IgD-negative memory B cell (primary cell): ENCODE measurements at regions not wholly inside any gene's neighbourhood (a gene's known extent, or its start where the extent isn't known, plus 50 kb on each side); places are given as distances from the start of the nearest gene placed in this dataset.
"Not testable (repeated sequence)": the region's sequence is repeated elsewhere in the genome, so short reads cannot be mapped to it uniquely, and the experiment has no call there.

Source experiments
- H3K27ac Mint-ChIP-seq, 3 donors: one replicate each; pipeline ENCODE4 v1.8.0; 2020 to 2022; ENCODE audit warnings: mild to moderate bottlenecking in 3 of 3, mixed read lengths in 3 of 3, moderate library complexity in 1 of 3
- H3K27me3 Mint-ChIP-seq: one replicate; pipeline ENCODE4 v1.8.0; 2021; ENCODE audit warnings: mixed read lengths
- H3K36me3 Mint-ChIP-seq: one replicate; pipeline ENCODE4 v1.8.0; 2020; ENCODE audit warnings: mild to moderate bottlenecking, mixed read lengths
- H3K4me1 Mint-ChIP-seq, 3 donors: one replicate each; pipeline ENCODE4 v1.8.0; 2020 to 2022; ENCODE audit warnings: mixed read lengths in 3 of 3, mild to moderate bottlenecking in 1 of 3
- H3K4me3 Mint-ChIP-seq, 4 donors: one replicate each; pipeline ENCODE4 v1.8.0; 2020 to 2022; ENCODE audit warnings: mild to moderate bottlenecking in 4 of 4, mixed read lengths in 4 of 4, moderate library complexity in 3 of 4
- H3K9me3 Mint-ChIP-seq, 3 donors: one replicate each; pipeline ENCODE4 v1.8.0; 2020 to 2021; ENCODE audit warnings: mixed read lengths in 3 of 3, mild to moderate bottlenecking in 1 of 3

DNA sequence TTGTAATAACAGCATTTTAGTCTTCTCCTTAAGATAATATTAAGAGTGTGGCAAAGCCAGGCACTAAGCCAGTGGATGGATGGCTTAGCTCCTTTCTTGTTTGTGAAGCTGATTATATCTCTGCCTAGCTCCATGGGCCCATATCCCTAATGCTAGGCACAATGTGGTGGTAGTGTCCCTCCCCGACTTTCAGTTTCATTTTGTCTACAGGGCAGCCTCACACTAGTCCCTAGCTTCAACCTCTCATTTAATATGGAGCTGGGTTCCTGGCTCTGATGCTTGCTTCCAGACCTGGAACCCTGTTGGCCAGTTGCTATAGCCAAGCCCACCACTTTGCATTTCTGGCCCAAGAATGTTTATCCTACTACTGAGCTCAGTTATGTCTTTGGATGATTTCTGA lies 437.0 kb upstream of the MEIS1 start:
- Mint-ChIP-seq H3K9me3 (peaks cover 0 to 1% (median 0%) of the 10 kb centered on the region in 3 donors), H3K4me3 (no peak overlapping the region), H3K27ac (no peak overlapping the region), H3K4me1 (no peaks in the 10 kb centered on the region), H3K27me3 (no peaks in the 10 kb centered on the region), H3K36me3 (no peaks in the 10 kb centered on the region)

DNA sequence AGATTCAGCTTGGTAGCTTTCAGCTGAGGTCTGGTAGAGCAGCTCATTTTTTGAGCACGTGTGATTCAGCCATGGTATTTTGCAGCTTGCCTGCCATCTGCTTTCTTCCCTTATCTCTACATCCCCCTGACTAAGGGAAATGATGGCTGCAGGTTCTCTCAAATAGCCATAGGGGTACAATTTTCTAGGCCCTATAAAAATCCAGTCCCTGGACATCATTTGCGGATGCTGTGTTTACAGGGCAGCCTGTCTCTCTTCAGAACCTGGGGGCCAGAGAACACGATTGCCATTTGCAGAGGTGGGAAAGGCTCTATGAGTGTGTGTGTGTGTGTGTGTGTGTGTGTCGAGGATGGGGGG lies 442.7 kb upstream of the MEIS1 start:
- Mint-ChIP-seq H3K4me3 (no peak overlapping the region), H3K27me3 (no peaks in the 10 kb centered on the region), H3K9me3 (peaks cover 3 to 8% (median 8%) of the 10 kb centered on the region in 3 donors), H3K36me3 (no peaks in the 10 kb centered on the region), H3K27ac (no peak overlapping the region), H3K4me1 (no peaks in the 10 kb centered on the region)

DNA sequence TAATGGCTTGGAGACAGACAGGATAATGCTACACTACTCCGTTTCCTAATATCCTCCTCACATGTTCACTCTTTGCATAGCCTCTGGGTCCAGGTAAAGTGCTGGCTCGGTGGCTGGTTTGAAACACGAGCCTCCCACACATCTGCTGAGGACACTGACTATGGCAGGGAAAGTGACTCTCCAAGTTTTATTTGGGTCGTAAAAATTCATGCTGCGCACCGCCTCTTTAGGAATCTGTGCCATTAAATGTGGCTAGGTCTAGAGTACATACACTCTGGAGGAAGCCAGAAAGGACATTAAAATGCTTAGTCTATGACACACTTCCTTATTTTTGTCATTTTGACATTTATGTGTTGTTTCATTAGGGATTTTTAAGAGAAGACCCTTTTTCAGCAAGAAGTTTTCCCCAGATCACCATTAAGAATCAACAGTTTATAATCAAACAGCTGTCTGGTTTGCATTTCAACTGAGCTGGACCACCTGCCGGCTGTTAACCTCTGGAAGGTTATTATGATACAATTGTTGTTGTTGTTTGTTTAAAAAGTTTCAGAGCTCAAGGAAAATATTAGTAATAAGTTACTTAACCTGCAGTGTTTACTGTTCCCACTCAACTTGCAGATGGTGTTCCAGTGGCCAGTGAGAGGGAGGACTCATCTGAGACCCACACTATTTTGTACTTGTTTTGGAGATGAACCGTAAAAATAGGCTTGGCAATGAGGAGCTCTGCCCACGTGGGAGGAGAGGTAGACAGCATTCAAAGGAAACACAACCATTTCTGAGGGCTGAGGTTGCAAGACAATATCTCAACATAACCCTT lies 443.3 kb upstream of the MEIS1 start:
- H3K9me3 Mint-ChIP-seq, result peaks cover 2 to 8% (median 8%) of the 10 kb centered on the region in 3 donors
- no peaks in the 10 kb centered on the region for H3K4me1 Mint-ChIP-seq
- no peaks in the 10 kb centered on the region for H3K27me3 Mint-ChIP-seq
- H3K27ac Mint-ChIP-seq, result no peak overlapping the region
- H3K36me3 Mint-ChIP-seq, result no peaks in the 10 kb centered on the region
- H3K4me3 Mint-ChIP-seq, result no peak overlapping the region

GRCh38 chr2:65985986-65986385 lies 448.9 kb upstream of the MEIS1 start:
- Mint-ChIP-seq H3K9me3 (peaks cover 8 to 15% (median 8%) of the 10 kb centered on the region in 3 donors), H3K36me3 (no peaks in the 10 kb centered on the region), H3K27me3 (peaks cover 1% of the 10 kb centered on the region), H3K27ac (no peak overlapping the region), H3K4me1 (no peaks in the 10 kb centered on the region), H3K4me3 (no peak overlapping the region)

DNA sequence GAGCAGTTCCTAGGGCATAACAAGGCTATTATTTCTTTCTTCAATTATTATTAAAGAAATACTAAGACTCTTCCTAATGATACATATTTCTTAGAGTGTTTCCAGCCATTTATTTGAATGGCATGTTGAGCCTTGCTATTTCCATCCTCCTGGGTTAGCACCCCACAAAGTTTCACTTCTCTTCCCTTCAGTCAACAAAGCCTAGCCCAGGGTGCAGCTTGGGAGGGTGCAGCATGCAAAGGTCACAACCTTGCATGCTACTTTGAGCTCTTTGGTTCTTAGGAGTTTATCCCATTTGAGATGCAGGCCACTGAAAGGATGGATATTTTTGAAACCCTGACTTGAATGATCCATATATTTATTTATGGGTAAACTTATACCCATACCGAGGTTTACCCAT lies 454.4 kb upstream of the MEIS1 start:
- H3K9me3 Mint-ChIP-seq, result peaks cover 2 to 9% (median 7%) of the 10 kb centered on the region in 3 donors
- no peak overlapping the region for H3K27ac Mint-ChIP-seq
- H3K36me3 Mint-ChIP-seq, result no peaks in the 10 kb centered on the region
- H3K4me1 Mint-ChIP-seq, result no peaks in the 10 kb centered on the region
- H3K4me3 Mint-ChIP-seq, result no peak overlapping the region
- peaks cover 1% of the 10 kb centered on the region for H3K27me3 Mint-ChIP-seq

DNA sequence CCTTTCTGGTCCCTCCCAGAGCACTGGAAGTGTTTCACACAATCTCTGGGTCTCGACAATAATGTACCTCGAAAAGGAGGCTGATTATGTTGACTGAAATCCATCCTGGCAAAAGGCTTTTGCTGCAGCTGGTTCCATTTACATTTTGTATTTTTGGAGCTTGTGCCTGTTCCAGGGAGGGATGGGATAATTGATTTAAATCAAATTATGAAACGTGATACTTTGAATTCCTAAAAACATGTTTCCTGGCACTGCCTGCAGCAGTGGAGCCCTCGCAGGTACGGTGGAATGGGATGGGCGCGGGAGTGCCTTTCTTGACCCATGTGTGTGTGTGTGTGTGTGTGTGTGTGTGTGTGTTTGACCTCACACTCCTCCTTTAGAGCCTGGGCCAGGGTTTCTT lies 455.5 kb upstream of the MEIS1 start:
- H3K27me3 Mint-ChIP-seq, result no peaks in the 10 kb centered on the region
- no peak overlapping the region for H3K27ac Mint-ChIP-seq
- no peak overlapping the region for H3K4me3 Mint-ChIP-seq
- H3K4me1 Mint-ChIP-seq, result no peaks in the 10 kb centered on the region
- H3K9me3 Mint-ChIP-seq, result peaks cover 2 to 8% (median 7%) of the 10 kb centered on the region in 3 donors
- H3K36me3 Mint-ChIP-seq, result no peaks in the 10 kb centered on the region

DNA sequence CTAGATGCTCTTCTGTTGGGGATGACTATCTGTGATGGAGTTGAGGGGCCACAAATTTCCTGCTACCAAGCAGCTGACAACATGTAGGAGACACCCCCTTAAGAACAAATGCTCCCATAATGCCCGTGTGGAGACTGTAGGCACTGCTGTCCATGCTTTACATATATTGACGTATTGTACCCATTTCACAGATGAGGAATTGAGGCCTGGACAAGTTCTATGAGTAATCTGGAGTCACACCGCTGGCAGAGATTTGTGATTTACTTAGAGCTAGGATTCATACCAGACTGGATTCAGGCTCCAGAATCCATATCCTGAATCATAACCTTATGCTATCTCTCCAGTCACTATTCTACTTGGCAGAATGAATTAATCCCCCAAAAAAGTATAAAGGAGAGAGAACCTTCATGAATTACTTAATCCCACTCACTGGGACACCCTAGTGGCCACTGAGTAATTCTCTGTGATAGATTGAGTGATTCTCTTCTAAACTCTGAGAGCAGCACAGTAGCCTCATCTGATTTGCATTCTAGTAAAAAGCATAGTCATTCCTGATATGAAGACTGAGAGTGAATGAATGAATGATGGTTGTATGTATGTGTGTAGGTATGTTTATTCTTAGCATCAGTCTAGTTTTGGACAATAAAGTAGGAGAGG lies 460.7 kb upstream of the MEIS1 start:
- Mint-ChIP-seq H3K27ac (no peak overlapping the region), H3K27me3 (no peaks in the 10 kb centered on the region), H3K9me3 (peaks cover 0 to 2% (median 2%) of the 10 kb centered on the region in 3 donors), H3K4me1 (no peaks in the 10 kb centered on the region), H3K4me3 (no peak overlapping the region), H3K36me3 (no peaks in the 10 kb centered on the region)

GRCh38 chr2:65969161-65969560 lies 465.8 kb upstream of the MEIS1 start:
- H3K4me3 Mint-ChIP-seq, result no peak overlapping the region
- no peaks in the 10 kb centered on the region for H3K4me1 Mint-ChIP-seq

GRCh38 chr2:65963303-65963702 lies 471.6 kb upstream of the MEIS1 start:
- H3K36me3 Mint-ChIP-seq, H3K9me3 Mint-ChIP-seq, H3K27ac Mint-ChIP-seq, H3K4me1 Mint-ChIP-seq, H3K4me3 Mint-ChIP-seq, H3K27me3 Mint-ChIP-seq: not testable (repeated sequence)

More at GRCh38 chr2:65969161-65969560, 465.8 kb upstream of the MEIS1 start:
- peaks cover 3% of the 10 kb centered on the region for H3K27me3 Mint-ChIP-seq
- H3K27ac Mint-ChIP-seq, result no peak overlapping the region
- H3K36me3 Mint-ChIP-seq, result no peaks in the 10 kb centered on the region
- H3K9me3 Mint-ChIP-seq, result peaks cover 0 to 2% (median 1%) of the 10 kb centered on the region in 3 donors

- Mint-ChIP-seq H3K9me3 (peaks cover 2 to 18% (median 4%) of the 10 kb centered on the region in 3 donors), H3K27me3 (no peaks in the 10 kb centered on the region), H3K4me3 (no peak overlapping the region), H3K36me3 (no peaks in the 10 kb centered on the region), H3K4me1 (no peaks in the 10 kb centered on the region), H3K27ac (no peak overlapping the region)
Measured at GRCh38 chr2:65960953-65961352, 474.0 kb upstream of the MEIS1 start.

DNA sequence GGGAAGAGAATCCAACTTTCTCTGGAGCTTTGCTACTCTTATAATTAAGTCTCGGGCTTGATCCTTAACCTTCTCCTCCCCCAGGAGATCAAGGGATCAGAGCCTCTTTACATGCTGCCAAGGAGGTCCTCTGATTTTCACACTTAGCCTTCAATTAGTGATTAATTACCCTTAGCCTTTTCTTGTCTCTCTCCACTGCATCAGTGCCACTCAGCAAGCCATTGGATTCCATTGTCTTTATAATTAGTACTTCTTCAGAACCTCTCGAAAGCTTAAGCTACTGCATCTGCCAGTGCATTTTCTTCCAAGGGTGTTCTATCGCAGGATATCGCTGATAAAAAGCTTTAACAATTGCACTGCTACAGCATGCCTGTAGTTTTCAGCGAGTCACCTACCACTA lies 477.0 kb upstream of the MEIS1 start:
- Mint-ChIP-seq H3K4me1 (no peaks in the 10 kb centered on the region), H3K4me3 (no peak overlapping the region), H3K36me3 (no peaks in the 10 kb centered on the region), H3K9me3 (peaks cover 4 to 21% (median 4%) of the 10 kb centered on the region in 3 donors), H3K27ac (no peak overlapping the region), H3K27me3 (no peaks in the 10 kb centered on the region)

DNA sequence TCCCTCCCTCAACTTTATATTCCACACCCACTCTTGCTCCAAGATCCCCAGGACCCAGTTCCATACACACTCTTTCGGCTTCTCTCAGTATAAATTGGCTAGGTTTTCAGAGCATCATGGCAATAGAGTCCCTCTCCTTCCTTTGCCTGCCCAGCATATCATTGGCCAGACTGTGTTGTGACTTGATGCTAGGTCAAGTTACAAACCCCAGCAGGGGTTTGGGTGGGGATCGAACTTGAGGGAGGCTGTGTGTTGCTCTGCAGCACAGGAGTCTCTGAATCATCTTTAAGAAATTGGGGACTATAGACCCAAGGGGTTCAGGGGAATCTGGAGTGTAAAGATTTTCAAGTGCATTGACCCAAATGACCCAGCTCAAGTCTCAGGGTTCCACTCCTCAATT lies 477.5 kb upstream of the MEIS1 start:
- H3K9me3 Mint-ChIP-seq, result peaks cover 4 to 19% (median 4%) of the 10 kb centered on the region in 3 donors

GRCh38 chr2:65955259-65955658 lies 479.7 kb upstream of the MEIS1 start:
- Mint-ChIP-seq H3K27me3 (no peaks in the 10 kb centered on the region), H3K9me3 (peaks cover 2 to 17% (median 4%) of the 10 kb centered on the region in 3 donors), H3K4me3 (no peak overlapping the region), H3K27ac (no peak overlapping the region), H3K4me1 (no peaks in the 10 kb centered on the region), H3K36me3 (no peaks in the 10 kb centered on the region)

More for the DNA sequence above, 477.5 kb upstream of the MEIS1 start:
- H3K4me1 Mint-ChIP-seq, result no peaks in the 10 kb centered on the region
- no peak overlapping the region for H3K4me3 Mint-ChIP-seq
- H3K27me3 Mint-ChIP-seq, result no peaks in the 10 kb centered on the region
- no peaks in the 10 kb centered on the region for H3K36me3 Mint-ChIP-seq
- no peak overlapping the region for H3K27ac Mint-ChIP-seq

- no peak overlapping the region for H3K27ac Mint-ChIP-seq
- no peaks in the 10 kb centered on the region for H3K4me1 Mint-ChIP-seq
- no peaks in the 10 kb centered on the region for H3K27me3 Mint-ChIP-seq
- H3K36me3 Mint-ChIP-seq, result no peaks in the 10 kb centered on the region
- H3K9me3 Mint-ChIP-seq, result peaks cover 2 to 17% (median 4%) of the 10 kb centered on the region in 3 donors
- H3K4me3 Mint-ChIP-seq, result no peak overlapping the region
Measured at GRCh38 chr2:65952966-65953761, 481.8 kb upstream of the MEIS1 start.

GRCh38 chr2:65944213-65944612 lies 490.7 kb upstream of the MEIS1 start:
- H3K9me3 Mint-ChIP-seq, result peaks cover 0 to 6% (median 0%) of the 10 kb centered on the region in 3 donors
- H3K27me3 Mint-ChIP-seq, result no peaks in the 10 kb centered on the region
- no peaks in the 10 kb centered on the region for H3K36me3 Mint-ChIP-seq
- no peaks in the 10 kb centered on the region for H3K4me1 Mint-ChIP-seq
- H3K4me3 Mint-ChIP-seq, result no peak overlapping the region
- H3K27ac Mint-ChIP-seq, result no peak overlapping the region
